ENCODE measurements at regions not wholly inside any gene's neighbourhood (a gene's known extent, or its start where the extent isn't known, plus 50 kb on each side); places are given as distances from the start of the nearest gene placed in this dataset.
"Not testable (repeated sequence)": the region's sequence is repeated elsewhere in the genome, so short reads cannot be mapped to it uniquely, and the experiment has no call there.

GRCh38 chr14:104389326-104390220 lies 190.0 kb upstream of the C14orf180 start:
- no peak for DNase-seq

- DNase-seq = no peak
These were observed 189.2 kb upstream of the C14orf180 start for GRCh38 chr14:104390221-104390931.

- no peak for DNase-seq
These were observed 188.3 kb upstream of the C14orf180 start for GRCh38 chr14:104390941-104391901.

- no peak for DNase-seq
These were observed 187.6 kb upstream of the C14orf180 start for GRCh38 chr14:104392001-104392395.

GRCh38 chr14:104392396-104393198 lies 187.0 kb upstream of the C14orf180 start:
- no peak for DNase-seq

GRCh38 chr14:104393199-104393897 lies 186.2 kb upstream of the C14orf180 start:
- DNase-seq = no peak

GRCh38 chr14:104393898-104394381 lies 185.6 kb upstream of the C14orf180 start:
- DNase-seq = peak; percentile 89

- DNase-seq = no peak
These were observed 185.1 kb upstream of the C14orf180 start for GRCh38 chr14:104394409-104394851.

- no peak for DNase-seq
These were observed 184.3 kb upstream of the C14orf180 start for GRCh38 chr14:104395276-104395675.

- DNase-seq = no peak
These were observed 183.5 kb upstream of the C14orf180 start for GRCh38 chr14:104395941-104396681.

- no peak for DNase-seq
These were observed 182.7 kb upstream of the C14orf180 start for GRCh38 chr14:104396682-104397470.

- no peak for DNase-seq
These were observed 181.6 kb upstream of the C14orf180 start for GRCh38 chr14:104397956-104398355.

- DNase-seq = no peak
These were observed 180.9 kb upstream of the C14orf180 start for GRCh38 chr14:104398656-104399055.

- DNase-seq = no peak
These were observed 180.0 kb upstream of the C14orf180 start for GRCh38 chr14:104399432-104400155.

GRCh38 chr14:104400355-104400754 lies 179.2 kb upstream of the C14orf180 start:
- DNase-seq = no peak

- DNase-seq = no peak
These were observed 177.8 kb upstream of the C14orf180 start for GRCh38 chr14:104401785-104402184.

- not testable (repeated sequence) for DNase-seq
These were observed 177.3 kb upstream of the C14orf180 start for GRCh38 chr14:104402303-104402702.

GRCh38 chr14:104403421-104404220 lies 175.9 kb upstream of the C14orf180 start:
- no peak for DNase-seq

All from KG1 (cell line).